HCT116 (cell line): ENCODE measurements at regions not wholly inside any gene's neighbourhood (a gene's known extent, or its start where the extent isn't known, plus 50 kb on each side); places are given as distances from the start of the nearest gene placed in this dataset.

Source experiments
- ATAC-seq: fragments of 200-7000 bp; cut with Tn5 transposase; 2 replicates; pipeline ENCODE4 v1.9.1; 2020; ENCODE audit warnings: mild to moderate bottlenecking, moderate library complexity
- BruUV-seq: library from RNA; stranded (reverse); fragments of 400-500 nt; replicated peaks from 2 replicates; lab custom pipeline; 2021; lab: Mats Ljungman, UMichigan
- CTCF ChIA-PET: fragments of 300-600 bp; sonication (Branson Sonifier 250); formaldehyde crosslinking; loops from one replicate; lab custom pipeline; 2021; ENCODE audit warnings: antibody characterized with exemption; lab: Charles Lee
- POLR2A ChIA-PET: fragments of 300-600, 350-600 bp; sonication (Branson Sonifier 250); formaldehyde crosslinking; loops from one replicate; lab custom pipeline; 2021; ENCODE audit warnings: antibody characterized with exemption; lab: Charles Lee
- RAD21 ChIA-PET, 2 experiments: fragments of 300-600 bp; sonication (Branson Sonifier 250); formaldehyde crosslinking; loops; one replicate each; lab custom pipeline; 2023; ENCODE audit warnings: low total read pairs in 2 of 2; ENCODE audit not compliant: uncharacterized antibody in 2 of 2, unreplicated experiment in 2 of 2, low non-redundant PET in 1 of 2; lab: Charles Lee
- DNase-seq: peaks from one replicate; pipeline ENCODE4 v3.0.0-alpha.2; 2010; ENCODE audit warnings: low read depth, low spot score
- H2AFZ ChIP-seq: fragments of 200-600 bp; shearing (Covaris generic), sonication (generic); 2 replicates; pipeline ENCODE4 v1.6.1; 2017; ENCODE audit warnings: low read depth, mixed run types, mixed read lengths, antibody characterized with exemption, low read length; ENCODE audit not compliant: poor library complexity, severe bottlenecking
- H3K27ac ChIP-seq: 2 replicates; pipeline ENCODE4 v1.5.1; 2012; ENCODE audit warnings: low read depth, low read length
- H3K27me3 ChIP-seq: fragments of 200-600 bp; sonication (generic); 2 replicates; pipeline ENCODE4 v1.6.1; 2016; ENCODE audit warnings: mixed run types, low read length, mixed read lengths; ENCODE audit not compliant: insufficient read depth
- H3K36me3 ChIP-seq, 2 experiments: fragments of 200-500 bp in 1 of 2; fragments of 200-600 bp in 1 of 2; sonication (Bioruptor generic) in 1 of 2; sonication (generic) in 1 of 2; 2 replicates each; pipeline versions ENCODE4 v1.5.1 to v1.6.1; 2014 to 2016; ENCODE audit warnings: low read length in 2 of 2, inconsistent platforms in 1 of 2, mixed read lengths in 1 of 2, mixed run types in 1 of 2; ENCODE audit not compliant: insufficient read depth in 2 of 2, control insufficient read depth in 1 of 2
- H3K4me1 ChIP-seq, 2 experiments: fragments of 200-600 bp in 1 of 2; sonication (generic) in 1 of 2; 2 replicates each; pipeline versions ENCODE4 v1.5.1 to v1.6.1; 2012 to 2017; ENCODE audit warnings: low read length in 2 of 2, inconsistent platforms in 1 of 2, mild to moderate bottlenecking in 1 of 2, mixed read lengths in 1 of 2, mixed run types in 1 of 2, moderate library complexity in 1 of 2; ENCODE audit not compliant: insufficient read depth in 2 of 2, control insufficient read depth in 1 of 2
- H3K4me2 ChIP-seq: fragments of 200-600 bp; sonication (generic); 2 replicates; pipeline ENCODE4 v1.6.1; 2017; ENCODE audit warnings: mixed run types, low read length, mixed read lengths
- H3K4me3 ChIP-seq, 2 experiments: fragments of 200-600 bp in 1 of 2; sonication (generic) in 1 of 2; replicated peaks in 1 of 2; 2 replicates each; pipeline ENCODE4 v1.5.1; 2011 to 2016; ENCODE audit warnings: low read length in 2 of 2, control low read depth in 1 of 2, low read depth in 1 of 2, mild to moderate bottlenecking in 1 of 2, mixed read lengths in 1 of 2, mixed run types in 1 of 2
- H3K79me2 ChIP-seq: fragments of 200-600 bp; sonication (generic); 2 replicates; pipeline ENCODE4 v1.6.1; 2017; ENCODE audit warnings: mild to moderate bottlenecking, mixed run types, low read length, moderate library complexity, mixed read lengths; ENCODE audit not compliant: insufficient read depth
- H3K9ac ChIP-seq: fragments of 200-600 bp; sonication (generic); 2 replicates; pipeline ENCODE4 v1.6.1; 2016; ENCODE audit warnings: low read length, mixed read lengths
- H3K9me2 ChIP-seq: fragments of 200-600 bp; sonication (generic), shearing (Covaris generic); 2 replicates; pipeline ENCODE4 v1.6.1; 2017; ENCODE audit warnings: mixed run types, mild to moderate bottlenecking, moderate library complexity; ENCODE audit not compliant: insufficient read depth
- H3K9me3 ChIP-seq, 2 experiments: fragments of 200-500 bp in 1 of 2; fragments of 200-600 bp in 1 of 2; sonication (Bioruptor generic) in 1 of 2; sonication (generic) in 1 of 2; 2 replicates each; pipeline ENCODE4 v1.6.1; 2014 to 2017; ENCODE audit warnings: low read length in 2 of 2, mixed read lengths in 2 of 2, inconsistent platforms in 1 of 2, low read depth in 1 of 2, mild to moderate bottlenecking in 1 of 2, mixed run types in 1 of 2, moderate library complexity in 1 of 2; ENCODE audit not compliant: control insufficient read depth in 1 of 2, insufficient read depth in 1 of 2
- H4K20me1 ChIP-seq: fragments of 200-600 bp; sonication (generic), shearing (Covaris generic); 2 replicates; pipeline ENCODE4 v1.6.1; 2017; ENCODE audit warnings: mixed run types, mild to moderate bottlenecking, moderate library complexity; ENCODE audit not compliant: insufficient read depth
- MAX ChIP-seq: IDR thresholded peaks from 2 replicates; pipeline ENCODE4 v1.6.1; 2012
- POLR2A ChIP-seq: IDR thresholded peaks from 2 replicates; pipeline ENCODE4 v1.7.0; 2011; ENCODE audit warnings: borderline replicate concordance; ENCODE audit not compliant: insufficient read depth, insufficient read length; ENCODE audit errors: extremely low read depth
- ZNF274 ChIP-seq: fragments of 200-500 bp; sonication (Bioruptor generic); IDR thresholded peaks from 2 replicates; pipeline ENCODE4 v1.6.1; 2014; ENCODE audit warnings: mild to moderate bottlenecking, low read depth, low read length, inconsistent platforms
- intact Hi-C: fragments of 100-400 bp; cut with micrococcal nuclease; formaldehyde crosslinking; loops from 2 replicates; pipeline ENCODE4 v1.10.0; 2022
- TF ChIP-seq, protein P1 (sequence below), 3 experiments: fragments of 200-600 bp in 1 of 3; sonication (generic) in 1 of 3; IDR thresholded peaks in 2 of 3; conservative IDR thresholded peaks in 1 of 3; 2 replicates each; pipeline ENCODE4 v1.5.1; 2012 to 2017; ENCODE audit warnings: low read depth in 2 of 3, low read length in 2 of 3, antibody characterized with exemption in 1 of 3, borderline replicate concordance in 1 of 3, control low read depth in 1 of 3, mild to moderate bottlenecking in 1 of 3, mixed read lengths in 1 of 3, mixed run types in 1 of 3, moderate library complexity in 1 of 3; ENCODE audit not compliant: insufficient read depth in 1 of 3

GRCh38 chr2:203594541-203594940 is 59.4 kb upstream of the RAPH1 start:
- POLR2A ChIA-PET: interaction anchor here (0.6 kb wide), 1 partner anchor 625 kb away, joined by 3 read pairs; no protein-coding TSS in a partner anchor
- BruUV-seq: no TSS peak

GRCh38 chr2:203596183-203596582 is 61.1 kb upstream of the RAPH1 start:
- no TSS peak for BruUV-seq
- Histone ChIP-seq H3K4me2 (no peak overlapping the region), H3K27ac (no peak overlapping the region), H3K79me2 (no peaks in the 10 kb centered on the region), H3K27me3 (no peaks in the 10 kb centered on the region), H3K9me2 (no peaks in the 10 kb centered on the region), H3K9me3 (no peaks in the 10 kb centered on the region), H2AFZ (no peak overlapping the region), H4K20me1 (no peaks in the 10 kb centered on the region), H3K9ac (no peak overlapping the region), H3K36me3 (no peaks in the 10 kb centered on the region), H3K4me3 (no peak overlapping the region), H3K4me1 (no peaks in the 10 kb centered on the region; a peak in 1 of 4 replicates)
- ChIA-PET POLR2A (no interaction called here), CTCF (no interaction called here), RAD21 (no interaction called here)
- intact Hi-C loops: no loop called here
- ATAC-seq: no peak
- TF ChIP-seq POLR2A: no peak
- TF ChIP-seq MAX: no peak
- TF ChIP-seq ZNF274: no peak
- no peak for DNase-seq

More at GRCh38 chr2:203594541-203594940, 59.4 kb upstream of the RAPH1 start:
- DNase-seq (no peak), ATAC-seq (no peak)
- intact Hi-C loops: no loop called here
- no peaks in the 10 kb centered on the region for H4K20me1 ChIP-seq
- no peak for TF ChIP-seq POLR2A
- TF ChIP-seq, protein P1, sequence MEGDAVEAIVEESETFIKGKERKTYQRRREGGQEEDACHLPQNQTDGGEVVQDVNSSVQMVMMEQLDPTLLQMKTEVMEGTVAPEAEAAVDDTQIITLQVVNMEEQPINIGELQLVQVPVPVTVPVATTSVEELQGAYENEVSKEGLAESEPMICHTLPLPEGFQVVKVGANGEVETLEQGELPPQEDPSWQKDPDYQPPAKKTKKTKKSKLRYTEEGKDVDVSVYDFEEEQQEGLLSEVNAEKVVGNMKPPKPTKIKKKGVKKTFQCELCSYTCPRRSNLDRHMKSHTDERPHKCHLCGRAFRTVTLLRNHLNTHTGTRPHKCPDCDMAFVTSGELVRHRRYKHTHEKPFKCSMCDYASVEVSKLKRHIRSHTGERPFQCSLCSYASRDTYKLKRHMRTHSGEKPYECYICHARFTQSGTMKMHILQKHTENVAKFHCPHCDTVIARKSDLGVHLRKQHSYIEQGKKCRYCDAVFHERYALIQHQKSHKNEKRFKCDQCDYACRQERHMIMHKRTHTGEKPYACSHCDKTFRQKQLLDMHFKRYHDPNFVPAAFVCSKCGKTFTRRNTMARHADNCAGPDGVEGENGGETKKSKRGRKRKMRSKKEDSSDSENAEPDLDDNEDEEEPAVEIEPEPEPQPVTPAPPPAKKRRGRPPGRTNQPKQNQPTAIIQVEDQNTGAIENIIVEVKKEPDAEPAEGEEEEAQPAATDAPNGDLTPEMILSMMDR (IDR thresholded peaks at IDR 0.05 in 2 of 3, conservative IDR thresholded peaks at IDR 0.05 in 1 of 3; ENCODE audit: borderline replicate concordance in 1 of 3, insufficient read depth in 1 of 3, low read depth in 2 of 3, low read length in 2 of 3): no peak
- no peak overlapping the region for H3K9ac ChIP-seq
- no peaks in the 10 kb centered on the region for H3K9me2 ChIP-seq
- no peak overlapping the region for H3K4me3 ChIP-seq
- no peaks in the 10 kb centered on the region for H3K36me3 ChIP-seq
- no peaks in the 10 kb centered on the region; a peak in 1 of 4 replicates for H3K4me1 ChIP-seq
- no peak overlapping the region for H3K4me2 ChIP-seq
- no peak overlapping the region for H2AFZ ChIP-seq
- H3K79me2 ChIP-seq: no peaks in the 10 kb centered on the region
- ChIA-PET RAD21 (no interaction called here), CTCF (interaction anchor here (0.9 kb wide), 1 partner anchor 21 kb away, joined by 3 read pairs; no protein-coding TSS in a partner anchor)
- no peaks in the 10 kb centered on the region for H3K9me3 ChIP-seq
- no peaks in the 10 kb centered on the region for H3K27me3 ChIP-seq
- H3K27ac ChIP-seq: no peak overlapping the region
